Activated CD4-positive, alpha-beta T cell treated with anti-CD3 and anti-CD28 coated beads, Interleukin-2, amount 10 ng/mL, durations not matched to agents 7 days and 5 days (primary cell): ENCODE measurements at regions not wholly inside any gene's neighbourhood (a gene's known extent, or its start where the extent isn't known, plus 50 kb on each side); places are given as distances from the start of the nearest gene placed in this dataset.

Source experiments
- CTCF ChIA-PET: fragments of 350-600 bp; sonication (Branson Sonifier 250); formaldehyde crosslinking; loops from one replicate; lab custom pipeline; 2021; ENCODE audit warnings: antibody characterized with exemption; lab: Charles Lee
- POLR2A ChIA-PET: fragments of 350-600 bp; sonication (Branson Sonifier 250); formaldehyde crosslinking; loops from one replicate; lab custom pipeline; 2021; ENCODE audit warnings: antibody characterized with exemption; lab: Charles Lee
- DNase-seq: peaks from one replicate; pipeline ENCODE4 v3.0.0-alpha.2; 2020
- H3K27ac Mint-ChIP-seq: one replicate; pipeline ENCODE4 v1.8.0; 2021; ENCODE audit warnings: mild to moderate bottlenecking, moderate library complexity, mixed read lengths
- H3K27me3 Mint-ChIP-seq: one replicate; pipeline ENCODE4 v1.8.0; 2021; ENCODE audit warnings: mixed read lengths
- H3K36me3 Mint-ChIP-seq: one replicate; pipeline ENCODE4 v1.8.0; 2021; ENCODE audit warnings: low read depth, mixed read lengths
- H3K4me1 Mint-ChIP-seq: one replicate; pipeline ENCODE4 v1.8.0; 2021; ENCODE audit warnings: mixed read lengths
- H3K4me3 Mint-ChIP-seq: one replicate; pipeline ENCODE4 v1.8.0; 2021; ENCODE audit warnings: mild to moderate bottlenecking, moderate library complexity, mixed read lengths
- H3K9me3 Mint-ChIP-seq: one replicate; pipeline ENCODE4 v1.8.0; 2021; ENCODE audit warnings: mixed read lengths

GRCh38 chr2:200756618-200757321 is 54.9 kb upstream of the BZW1 start:
- no peak overlapping the region for H3K27ac Mint-ChIP-seq
- H3K4me3 Mint-ChIP-seq, result no peak overlapping the region
- H3K9me3 Mint-ChIP-seq, result no peaks in the 10 kb centered on the region
- ChIA-PET POLR2A (interaction anchor here (0.6 kb wide), 1 partner anchor 35 kb away, joined by 7 read pairs; no protein-coding TSS in a partner anchor), CTCF (interaction anchor here (1.2 to 2.7 kb wide), 3 partner anchors 8 to 87 kb away, joined by 3 to 9 read pairs (median 6); no protein-coding TSS in a partner anchor)
- H3K4me1 Mint-ChIP-seq, result no peaks in the 10 kb centered on the region
- H3K36me3 Mint-ChIP-seq, result no peaks in the 10 kb centered on the region
- DNase-seq, result no peak
- H3K27me3 Mint-ChIP-seq, result peaks cover 15% of the 10 kb centered on the region

DNA sequence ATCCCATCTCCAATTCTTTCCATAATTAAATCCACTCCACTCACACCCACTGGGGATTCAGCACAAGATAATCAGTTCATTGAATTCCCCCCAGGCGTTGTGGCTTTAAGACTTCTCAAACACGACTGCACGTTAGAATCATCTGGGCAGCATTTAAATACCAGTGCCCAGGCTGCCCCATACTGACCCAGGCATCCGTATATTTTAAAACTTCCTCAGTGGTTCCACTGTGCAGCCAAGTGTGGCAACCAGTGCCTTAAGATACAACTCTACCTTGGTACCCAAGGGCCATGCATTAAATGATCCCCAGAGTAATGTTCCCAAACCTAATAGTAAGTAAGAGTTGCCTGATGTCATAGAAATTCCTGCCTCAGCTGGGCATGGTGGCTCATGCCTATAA is 54.3 kb upstream of the BZW1 start:
- Mint-ChIP-seq H3K9me3 (no peaks in the 10 kb centered on the region), H3K27me3 (peaks cover 10% of the 10 kb centered on the region), H3K36me3 (no peaks in the 10 kb centered on the region), H3K4me3 (no peak overlapping the region), H3K4me1 (no peaks in the 10 kb centered on the region), H3K27ac (no peak overlapping the region)
- ChIA-PET CTCF (interaction anchor here (1.2 to 2.7 kb wide), 3 partner anchors 8 to 86 kb away, joined by 3 to 9 read pairs (median 6); no protein-coding TSS in a partner anchor), POLR2A (interaction anchor here (0.6 kb wide), 1 partner anchor 34 kb away, joined by 7 read pairs; no protein-coding TSS in a partner anchor)
- no peak for DNase-seq

DNA sequence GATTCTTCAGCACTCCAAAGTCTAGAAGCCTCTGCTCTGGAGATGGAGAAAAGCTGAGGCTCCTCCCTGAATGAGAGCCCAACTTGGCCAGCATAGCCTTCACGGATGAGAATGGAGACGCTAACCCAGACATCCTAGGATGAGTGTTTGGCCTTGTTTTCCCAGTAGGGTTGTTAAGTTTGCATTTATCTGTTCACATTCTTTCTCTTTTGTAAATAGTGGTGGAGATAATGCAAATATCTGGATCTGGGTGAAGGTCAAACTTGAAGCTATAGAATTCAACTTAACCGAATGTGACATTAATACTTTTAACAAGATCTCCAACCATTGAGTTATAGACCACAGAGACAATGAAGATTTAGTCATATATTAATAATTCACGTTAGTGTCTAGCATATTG is 53.4 kb upstream of the BZW1 start:
- DNase-seq, result no peak
- Mint-ChIP-seq H3K9me3 (no peaks in the 10 kb centered on the region), H3K27me3 (peaks cover 10% of the 10 kb centered on the region), H3K36me3 (no peaks in the 10 kb centered on the region), H3K27ac (no peak overlapping the region), H3K4me1 (no peaks in the 10 kb centered on the region), H3K4me3 (no peak overlapping the region)
- ChIA-PET POLR2A (no interaction called here), CTCF (interaction anchor here (0.9 kb wide), 1 partner anchor 14 kb away, joined by 3 read pairs; no protein-coding TSS in a partner anchor)

- H3K4me3 Mint-ChIP-seq, result no peak overlapping the region
- H3K27me3 Mint-ChIP-seq, result peaks cover 3% of the 10 kb centered on the region
- H3K9me3 Mint-ChIP-seq, result no peaks in the 10 kb centered on the region
- no peaks in the 10 kb centered on the region for H3K36me3 Mint-ChIP-seq
- H3K4me1 Mint-ChIP-seq, result peaks cover 22% of the 10 kb centered on the region
- POLR2A ChIA-PET, result no interaction called here
- H3K27ac Mint-ChIP-seq, result no peak overlapping the region
- CTCF ChIA-PET, result interaction anchor here (1.6 to 1.8 kb wide), 2 partner anchors 11 to 14 kb away, joined by 4 to 5 read pairs; no protein-coding TSS in a partner anchor
- DNase-seq, result no peak
Measured at GRCh38 chr2:200761266-200761665, 50.4 kb upstream of the BZW1 start.
